ENCODE measurements at regions not wholly inside any gene's neighbourhood (a gene's known extent, or its start where the extent isn't known, plus 50 kb on each side); places are given as distances from the start of the nearest gene placed in this dataset.

GRCh38 chr18:73653827-73654226 is 493.8 kb downstream of the FBXO15 start:
- no peak for DNase-seq (ENCODE audit: low read depth in 3 of 3, low spot score in 1 of 3)

GRCh38 chr18:73653251-73653650 is 494.4 kb downstream of the FBXO15 start:
- no peak for DNase-seq (ENCODE audit: low read depth in 3 of 3, low spot score in 1 of 3)

GRCh38 chr18:73647391-73647790 is 500.2 kb downstream of the FBXO15 start:
- DNase-seq (ENCODE audit: low read depth in 3 of 3, low spot score in 1 of 3) = no peak

- DNase-seq (ENCODE audit: low read depth in 3 of 3, low spot score in 1 of 3) = no peak
These were observed 500.9 kb downstream of the FBXO15 start for GRCh38 chr18:73646772-73647171.

GRCh38 chr18:73646196-73646595 is 501.4 kb downstream of the FBXO15 start:
- no peak for DNase-seq (ENCODE audit: low read depth in 3 of 3, low spot score in 1 of 3)

GRCh38 chr18:73645160-73645715 is 502.4 kb downstream of the FBXO15 start:
- no peak for DNase-seq (ENCODE audit: low read depth in 3 of 3, low spot score in 1 of 3)

- DNase-seq (ENCODE audit: low read depth in 3 of 3, low spot score in 1 of 3) = no peak
These were observed 507.8 kb downstream of the FBXO15 start for GRCh38 chr18:73639788-73640187.

- DNase-seq (ENCODE audit: low read depth in 3 of 3, low spot score in 1 of 3) = no peak
These were observed 508.9 kb downstream of the FBXO15 start for GRCh38 chr18:73638709-73639108.

- no peak for DNase-seq (ENCODE audit: low read depth in 3 of 3, low spot score in 1 of 3)
These were observed 511.3 kb downstream of the FBXO15 start for GRCh38 chr18:73636355-73636754.

- no peak for DNase-seq (ENCODE audit: low read depth in 3 of 3, low spot score in 1 of 3)
These were observed 520.8 kb downstream of the FBXO15 start for GRCh38 chr18:73626859-73627258.

- DNase-seq (ENCODE audit: low read depth in 3 of 3, low spot score in 1 of 3) = no peak
These were observed 521.4 kb downstream of the FBXO15 start for GRCh38 chr18:73626221-73626620.

- no peak for DNase-seq (ENCODE audit: low read depth in 3 of 3, low spot score in 1 of 3)
These were observed 526.5 kb downstream of the FBXO15 start for GRCh38 chr18:73621091-73621490.

GRCh38 chr18:73617981-73618380 is 529.7 kb downstream of the FBXO15 start:
- no peak for DNase-seq (ENCODE audit: low read depth in 3 of 3, low spot score in 1 of 3)

GRCh38 chr18:73615506-73615905 is 532.1 kb downstream of the FBXO15 start:
- no peak for DNase-seq (ENCODE audit: low read depth in 3 of 3, low spot score in 1 of 3)

- DNase-seq (ENCODE audit: low read depth in 3 of 3, low spot score in 1 of 3) = no peak
These were observed 532.8 kb downstream of the FBXO15 start for GRCh38 chr18:73614812-73615211.

- no peak for DNase-seq (ENCODE audit: low read depth in 3 of 3, low spot score in 1 of 3)
These were observed 533.8 kb downstream of the FBXO15 start for GRCh38 chr18:73613706-73614340.

- DNase-seq (ENCODE audit: low read depth in 3 of 3, low spot score in 1 of 3) = no peak
These were observed 549.6 kb downstream of the FBXO15 start for GRCh38 chr18:73597832-73598615.

GRCh38 chr18:73594749-73595148 is 552.9 kb downstream of the FBXO15 start:
- DNase-seq (ENCODE audit: low read depth in 3 of 3, low spot score in 1 of 3) = no peak

GRCh38 chr18:73593207-73593606 is 554.4 kb downstream of the FBXO15 start:
- DNase-seq (ENCODE audit: low read depth in 3 of 3, low spot score in 1 of 3) = no peak

GRCh38 chr18:73590950-73591349 is 556.7 kb downstream of the FBXO15 start:
- no peak for DNase-seq (ENCODE audit: low read depth in 3 of 3, low spot score in 1 of 3)

GRCh38 chr18:73579698-73580097 is 567.9 kb downstream of the FBXO15 start:
- no peak for DNase-seq (ENCODE audit: low read depth in 3 of 3, low spot score in 1 of 3)

GRCh38 chr18:73577365-73577764 is 570.3 kb downstream of the FBXO15 start:
- DNase-seq (ENCODE audit: low read depth in 3 of 3, low spot score in 1 of 3) = no peak

Data from stimulated activated CD4-positive, alpha-beta T cell treated with anti-CD3 and anti-CD28 coated beads, TNF-alpha, amount 100 ng/mL, for 1 hour (primary cell).